PFSK-1 (cell line): ENCODE measurements at regions not wholly inside any gene's neighbourhood (a gene's known extent, or its start where the extent isn't known, plus 50 kb on each side); places are given as distances from the start of the nearest gene placed in this dataset.

ENCODE experiments used
- FOXP2 ChIP-seq: optimal IDR thresholded peaks from 2 replicates; pipeline ENCODE3; 2011; ENCODE audit warnings: borderline replicate concordance, control low read depth, inconsistent platforms; ENCODE audit not compliant: insufficient read depth; ENCODE audit errors: extremely low read length, extremely low read depth
- POLR2AphosphoS5 ChIP-seq: IDR thresholded peaks from 2 replicates; pipeline ENCODE4 v1.6.1; 2012; ENCODE audit warnings: low read depth, mild to moderate bottlenecking, control low read depth, low read length, moderate library complexity
- SIN3A ChIP-seq: IDR thresholded peaks from 2 replicates; pipeline ENCODE4 v1.6.1; 2012; ENCODE audit warnings: mild to moderate bottlenecking, low read length, moderate library complexity, borderline replicate concordance; ENCODE audit not compliant: insufficient read depth
- TAF1 ChIP-seq: IDR thresholded peaks from 2 replicates; pipeline ENCODE4 v1.6.1; 2012; ENCODE audit warnings: low read length, control low read depth, borderline replicate concordance; ENCODE audit not compliant: insufficient read depth
- TF ChIP-seq, protein P1 (sequence below), 2 experiments: IDR thresholded peaks; 2 replicates each; pipeline versions ENCODE4 v1.6.1 to v1.8.0; 2011 to 2012; ENCODE audit warnings: low read depth in 2 of 2, low read length in 2 of 2, control low read depth in 1 of 2, inconsistent platforms in 1 of 2, mild to moderate bottlenecking in 1 of 2, moderate library complexity in 1 of 2; ENCODE audit not compliant: insufficient read depth in 1 of 2

DNA sequence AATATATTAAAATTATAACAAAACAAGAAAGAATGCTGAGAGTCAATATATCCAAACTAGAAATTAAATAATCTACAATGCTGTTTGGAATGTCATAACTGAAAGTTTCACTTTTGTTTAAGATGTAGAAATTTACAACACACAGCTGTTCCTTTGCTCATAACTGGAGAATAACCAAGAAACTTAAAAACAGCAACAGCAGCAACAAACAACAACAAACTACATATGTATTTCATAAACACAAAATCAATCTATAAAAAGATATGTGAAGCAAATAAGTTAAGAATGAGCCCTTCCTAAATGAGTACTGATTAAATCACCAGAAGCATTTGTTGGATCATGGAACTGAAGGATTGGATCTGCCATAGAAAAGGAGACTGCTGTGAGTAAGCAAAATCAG, 456.5 kb upstream of the ZNF804A start:
- TF ChIP-seq SIN3A (no peak), POLR2AphosphoS5 (no peak)

DNA sequence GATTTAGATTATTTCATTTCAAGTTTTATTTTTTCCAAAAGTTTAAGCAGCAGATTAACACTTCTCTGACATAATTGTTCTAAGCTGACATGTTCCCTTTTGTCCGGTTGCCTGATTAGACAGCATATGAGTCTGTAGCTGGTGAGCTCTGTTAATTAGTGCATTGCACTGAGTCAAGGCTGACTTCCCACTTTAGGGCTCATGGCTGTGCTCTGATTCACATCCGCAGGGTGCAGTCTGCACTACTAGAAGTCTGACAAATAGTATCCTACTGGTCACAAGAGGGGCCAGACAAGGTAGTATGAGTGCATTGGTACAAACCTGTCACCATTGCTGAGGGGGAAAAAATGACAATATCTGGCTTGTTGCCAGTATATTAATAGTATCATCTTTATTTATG, 443.9 kb upstream of the ZNF804A start:
- TF ChIP-seq SIN3A (no peak), POLR2AphosphoS5 (no peak), FOXP2 (no peak), TAF1 (no peak)
- TF ChIP-seq, protein P1, sequence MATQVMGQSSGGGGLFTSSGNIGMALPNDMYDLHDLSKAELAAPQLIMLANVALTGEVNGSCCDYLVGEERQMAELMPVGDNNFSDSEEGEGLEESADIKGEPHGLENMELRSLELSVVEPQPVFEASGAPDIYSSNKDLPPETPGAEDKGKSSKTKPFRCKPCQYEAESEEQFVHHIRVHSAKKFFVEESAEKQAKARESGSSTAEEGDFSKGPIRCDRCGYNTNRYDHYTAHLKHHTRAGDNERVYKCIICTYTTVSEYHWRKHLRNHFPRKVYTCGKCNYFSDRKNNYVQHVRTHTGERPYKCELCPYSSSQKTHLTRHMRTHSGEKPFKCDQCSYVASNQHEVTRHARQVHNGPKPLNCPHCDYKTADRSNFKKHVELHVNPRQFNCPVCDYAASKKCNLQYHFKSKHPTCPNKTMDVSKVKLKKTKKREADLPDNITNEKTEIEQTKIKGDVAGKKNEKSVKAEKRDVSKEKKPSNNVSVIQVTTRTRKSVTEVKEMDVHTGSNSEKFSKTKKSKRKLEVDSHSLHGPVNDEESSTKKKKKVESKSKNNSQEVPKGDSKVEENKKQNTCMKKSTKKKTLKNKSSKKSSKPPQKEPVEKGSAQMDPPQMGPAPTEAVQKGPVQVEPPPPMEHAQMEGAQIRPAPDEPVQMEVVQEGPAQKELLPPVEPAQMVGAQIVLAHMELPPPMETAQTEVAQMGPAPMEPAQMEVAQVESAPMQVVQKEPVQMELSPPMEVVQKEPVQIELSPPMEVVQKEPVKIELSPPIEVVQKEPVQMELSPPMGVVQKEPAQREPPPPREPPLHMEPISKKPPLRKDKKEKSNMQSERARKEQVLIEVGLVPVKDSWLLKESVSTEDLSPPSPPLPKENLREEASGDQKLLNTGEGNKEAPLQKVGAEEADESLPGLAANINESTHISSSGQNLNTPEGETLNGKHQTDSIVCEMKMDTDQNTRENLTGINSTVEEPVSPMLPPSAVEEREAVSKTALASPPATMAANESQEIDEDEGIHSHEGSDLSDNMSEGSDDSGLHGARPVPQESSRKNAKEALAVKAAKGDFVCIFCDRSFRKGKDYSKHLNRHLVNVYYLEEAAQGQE (IDR thresholded peaks at IDR 0.05; ENCODE audit: insufficient read depth in 1 of 2, low read depth in 2 of 2, low read length in 2 of 2): no peak

DNA sequence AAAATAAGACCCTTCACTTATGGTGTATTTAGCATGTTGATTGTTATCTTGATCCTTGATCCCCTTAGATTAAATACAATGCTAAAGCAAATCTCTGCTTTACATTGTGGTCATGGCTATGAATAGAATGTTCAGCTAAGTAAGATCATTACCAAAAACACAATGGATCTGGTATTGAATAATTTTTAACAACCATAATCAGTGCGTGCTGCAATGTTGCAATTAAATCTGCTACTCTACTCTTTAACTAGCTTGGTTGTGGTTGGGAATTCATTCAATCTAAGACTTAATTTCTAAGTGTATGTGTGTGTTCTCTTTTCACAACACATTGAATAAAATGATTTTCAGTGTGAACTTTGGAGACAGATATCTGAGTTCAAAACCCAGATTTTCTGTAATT, 442.5 kb upstream of the ZNF804A start:
- TF ChIP-seq TAF1: no peak
- no peak for TF ChIP-seq SIN3A
- TF ChIP-seq, protein P1 (IDR thresholded peaks at IDR 0.05; ENCODE audit: insufficient read depth in 1 of 2, low read depth in 2 of 2, low read length in 2 of 2): no peak
- no peak for TF ChIP-seq POLR2AphosphoS5
- no peak for TF ChIP-seq FOXP2

DNA sequence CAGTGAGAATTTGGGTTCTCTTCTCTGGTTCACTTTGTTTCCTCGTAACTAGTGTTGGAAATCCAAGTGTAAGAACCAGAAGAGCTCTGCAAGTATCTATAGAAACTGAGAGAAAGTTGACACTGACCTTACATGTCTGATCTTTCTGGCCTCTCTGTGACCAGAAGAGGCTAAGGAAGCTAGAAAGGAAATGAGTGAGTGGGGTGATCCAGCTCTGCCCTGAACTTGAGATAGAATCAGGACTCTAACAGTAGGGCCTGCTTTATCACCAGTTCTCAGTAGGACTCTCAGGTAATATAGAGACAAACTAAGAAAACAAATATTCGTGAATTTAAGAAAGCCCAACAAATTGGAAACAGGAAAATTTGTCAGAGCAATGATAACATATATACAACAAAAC, 441.2 kb upstream of the ZNF804A start:
- no peak for TF ChIP-seq POLR2AphosphoS5
- no peak for TF ChIP-seq FOXP2
- TF ChIP-seq, protein P1 (IDR thresholded peaks at IDR 0.05; ENCODE audit: insufficient read depth in 1 of 2, low read depth in 2 of 2, low read length in 2 of 2): no peak
- TF ChIP-seq SIN3A: no peak
- no peak for TF ChIP-seq TAF1

DNA sequence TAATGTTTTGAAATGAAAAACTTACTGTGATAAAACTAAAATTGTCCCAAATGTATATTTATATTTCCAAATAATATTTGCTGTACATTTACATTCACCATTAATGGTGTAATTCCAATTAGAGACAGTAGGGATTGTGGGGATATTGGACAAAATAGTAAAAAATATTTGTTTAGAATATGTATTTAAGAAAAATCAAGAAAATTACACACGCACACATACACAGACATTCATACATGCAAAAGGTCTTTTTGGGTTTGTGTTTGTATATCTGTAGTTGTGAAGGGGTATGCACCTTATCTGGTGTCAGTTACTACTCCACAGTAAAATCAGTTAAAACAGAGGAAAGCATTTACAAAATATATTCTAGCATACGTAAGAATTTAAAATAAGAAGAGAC, 435.9 kb upstream of the ZNF804A start:
- TF ChIP-seq SIN3A: no peak
- TF ChIP-seq, protein P1 (IDR thresholded peaks at IDR 0.05; ENCODE audit: insufficient read depth in 1 of 2, low read depth in 2 of 2, low read length in 2 of 2): no peak
- no peak for TF ChIP-seq FOXP2
- no peak for TF ChIP-seq POLR2AphosphoS5

GRCh38 chr2:184169366-184169765, 429.0 kb upstream of the ZNF804A start:
- no peak for TF ChIP-seq TAF1
- no peak for TF ChIP-seq POLR2AphosphoS5
- no peak for TF ChIP-seq FOXP2
- TF ChIP-seq, protein P1 (IDR thresholded peaks at IDR 0.05; ENCODE audit: insufficient read depth in 1 of 2, low read depth in 2 of 2, low read length in 2 of 2): no peak
- no peak for TF ChIP-seq SIN3A
